ENCODE measurements at regions not wholly inside any gene's neighbourhood (a gene's known extent, or its start where the extent isn't known, plus 50 kb on each side); places are given as distances from the start of the nearest gene placed in this dataset.

GRCh38 chr12:69045430-69045829, 112.5 kb upstream of the CPM start:
- intact Hi-C loops (cut with micrococcal nuclease): no loop called here
- Histone ChIP-seq H2AFZ (ENCODE audit: insufficient read depth, low read depth, low read length, poor library complexity, severe bottlenecking) (no peak overlapping the region), H3K27me3 (ENCODE audit: control insufficient read depth in 2 of 2, insufficient read depth in 2 of 2, low read length in 2 of 2) (no peaks in the 10 kb centered on the region), H3K79me2 (ENCODE audit: insufficient read depth, low read length) (no peaks in the 10 kb centered on the region), H3K9me3 (replicated peaks in 1 of 2; ENCODE audit: control insufficient read depth in 1 of 2, insufficient read depth in 1 of 2, low read length in 2 of 2) (no peaks in the 10 kb centered on the region), H3K4me1 (ENCODE audit: control insufficient read depth in 1 of 2, insufficient read depth in 2 of 2, low read length in 2 of 2) (peaks cover 3% of the 10 kb centered on the region in 2 donors), H4K20me1 (ENCODE audit: insufficient read depth, low read length) (no peaks in the 10 kb centered on the region), H3K4me2 (replicated peaks; ENCODE audit: extremely low read depth, low read length, poor library complexity, severe bottlenecking) (no peak overlapping the region), H3K36me3 (replicated peaks in 1 of 2; ENCODE audit: control insufficient read depth in 1 of 2, insufficient read depth in 2 of 2, low read length in 2 of 2) (no peaks in the 10 kb centered on the region), H3K27ac (ENCODE audit: low read depth in 1 of 2, low read length in 2 of 2) (no peak overlapping the region), H3K4me3 (replicated peaks in 1 of 3; ENCODE audit: low read depth in 2 of 3, low read length in 3 of 3) (no peak overlapping the region), H3K9ac (ENCODE audit: insufficient read depth, low read length, poor library complexity, severe bottlenecking) (no peak overlapping the region)
- TF ChIP-seq CTCF (IDR thresholded peaks at IDR 0.05): no peak
- no peak overlapping the region for H3K27ac Mint-ChIP-seq
- peaks cover 0 to 6% (median 0%) of the 10 kb centered on the region in 3 donors for H3K27me3 Mint-ChIP-seq (ENCODE audit: low read depth in 3 of 3)
- H3K4me1 Mint-ChIP-seq: peaks cover 13% of the 10 kb centered on the region
- no peak for DNase-seq
- no peaks in the 10 kb centered on the region for H3K36me3 Mint-ChIP-seq
- WGBS (ENCODE audit: insufficient coverage): 100% methylated on average over 4 of the region's 6 CpGs
- H3K9me3 Mint-ChIP-seq: peaks cover 0 to 6% (median 3%) of the 10 kb centered on the region in 7 donors
- H3K4me3 Mint-ChIP-seq: no peak overlapping the region

- Histone ChIP-seq H3K4me2 (replicated peaks; ENCODE audit: extremely low read depth, low read length, poor library complexity, severe bottlenecking) (no peak overlapping the region), H4K20me1 (ENCODE audit: insufficient read depth, low read length) (no peaks in the 10 kb centered on the region), H3K27me3 (ENCODE audit: control insufficient read depth in 2 of 2, insufficient read depth in 2 of 2, low read length in 2 of 2) (no peaks in the 10 kb centered on the region), H3K4me3 (replicated peaks in 1 of 3; ENCODE audit: low read depth in 2 of 3, low read length in 3 of 3) (no peak overlapping the region), H3K36me3 (replicated peaks in 1 of 2; ENCODE audit: control insufficient read depth in 1 of 2, insufficient read depth in 2 of 2, low read length in 2 of 2) (no peaks in the 10 kb centered on the region), H3K9me3 (replicated peaks in 1 of 2; ENCODE audit: control insufficient read depth in 1 of 2, insufficient read depth in 1 of 2, low read length in 2 of 2) (no peaks in the 10 kb centered on the region), H3K4me1 (ENCODE audit: control insufficient read depth in 1 of 2, insufficient read depth in 2 of 2, low read length in 2 of 2) (no peaks in the 10 kb centered on the region), H3K79me2 (ENCODE audit: insufficient read depth, low read length) (no peaks in the 10 kb centered on the region), H3K27ac (ENCODE audit: low read depth in 1 of 2, low read length in 2 of 2) (no peak overlapping the region), H2AFZ (ENCODE audit: insufficient read depth, low read depth, low read length, poor library complexity, severe bottlenecking) (no peak overlapping the region), H3K9ac (ENCODE audit: insufficient read depth, low read length, poor library complexity, severe bottlenecking) (no peak overlapping the region)
- no peak overlapping the region for H3K4me3 Mint-ChIP-seq
- intact Hi-C loops (cut with micrococcal nuclease): no loop called here
- H3K36me3 Mint-ChIP-seq: no peaks in the 10 kb centered on the region
- no peak for DNase-seq
- whole genome bisulfite sequencing (ENCODE audit: insufficient coverage): 100% methylated on average over 1 of the region's 2 CpGs
- H3K4me1 Mint-ChIP-seq: peaks cover 9% of the 10 kb centered on the region
- peaks cover 0 to 9% (median 5%) of the 10 kb centered on the region in 7 donors for H3K9me3 Mint-ChIP-seq
- no peak for TF ChIP-seq CTCF (IDR thresholded peaks at IDR 0.05)
- H3K27me3 Mint-ChIP-seq (ENCODE audit: low read depth in 3 of 3): peaks cover 0 to 6% (median 0%) of the 10 kb centered on the region in 3 donors
- H3K27ac Mint-ChIP-seq: no peak overlapping the region
These were observed 113.4 kb upstream of the CPM start for GRCh38 chr12:69046363-69046762.

Measured in CD14-positive monocyte (primary cell).